ENCODE measurements at regions not wholly inside any gene's neighbourhood (a gene's known extent, or its start where the extent isn't known, plus 50 kb on each side); places are given as distances from the start of the nearest gene placed in this dataset.

DNA sequence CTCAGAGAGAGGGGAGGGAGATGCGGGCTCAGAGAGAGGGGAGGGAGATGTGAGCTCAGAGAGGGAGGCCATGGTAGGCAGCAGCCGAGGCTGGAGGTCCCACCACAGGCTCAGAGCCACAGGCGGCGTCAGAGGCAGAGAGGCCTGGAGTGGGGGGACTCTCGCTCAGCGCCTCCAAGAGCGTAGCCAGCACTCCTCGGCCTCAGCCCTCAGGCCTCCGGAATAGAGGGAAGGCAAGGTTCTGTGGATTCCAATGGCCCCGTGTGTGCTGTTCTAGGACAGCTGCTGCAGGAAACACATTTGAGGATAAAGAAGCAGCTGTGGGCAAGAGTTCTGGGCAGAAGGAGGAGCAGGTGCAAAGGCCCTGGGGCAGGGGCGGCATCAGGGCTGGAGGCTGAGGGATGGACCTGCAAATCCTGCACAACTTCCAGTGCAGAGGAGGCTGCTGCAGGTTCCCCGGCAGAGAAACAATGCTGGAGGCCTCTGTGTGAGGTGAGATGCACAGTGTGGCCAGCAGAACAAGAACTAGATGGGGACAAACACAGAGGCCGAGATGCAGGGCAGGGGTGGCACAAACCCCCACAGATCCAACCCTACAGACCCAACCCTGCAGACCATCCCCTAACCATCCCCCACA, 59.1 kb upstream of the GALNT9 start:
- TF ChIP-seq, protein P1, sequence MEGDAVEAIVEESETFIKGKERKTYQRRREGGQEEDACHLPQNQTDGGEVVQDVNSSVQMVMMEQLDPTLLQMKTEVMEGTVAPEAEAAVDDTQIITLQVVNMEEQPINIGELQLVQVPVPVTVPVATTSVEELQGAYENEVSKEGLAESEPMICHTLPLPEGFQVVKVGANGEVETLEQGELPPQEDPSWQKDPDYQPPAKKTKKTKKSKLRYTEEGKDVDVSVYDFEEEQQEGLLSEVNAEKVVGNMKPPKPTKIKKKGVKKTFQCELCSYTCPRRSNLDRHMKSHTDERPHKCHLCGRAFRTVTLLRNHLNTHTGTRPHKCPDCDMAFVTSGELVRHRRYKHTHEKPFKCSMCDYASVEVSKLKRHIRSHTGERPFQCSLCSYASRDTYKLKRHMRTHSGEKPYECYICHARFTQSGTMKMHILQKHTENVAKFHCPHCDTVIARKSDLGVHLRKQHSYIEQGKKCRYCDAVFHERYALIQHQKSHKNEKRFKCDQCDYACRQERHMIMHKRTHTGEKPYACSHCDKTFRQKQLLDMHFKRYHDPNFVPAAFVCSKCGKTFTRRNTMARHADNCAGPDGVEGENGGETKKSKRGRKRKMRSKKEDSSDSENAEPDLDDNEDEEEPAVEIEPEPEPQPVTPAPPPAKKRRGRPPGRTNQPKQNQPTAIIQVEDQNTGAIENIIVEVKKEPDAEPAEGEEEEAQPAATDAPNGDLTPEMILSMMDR (IDR thresholded peaks at IDR 0.05; ENCODE audit: insufficient read depth, low read length) = no peak
- DNase-seq (ENCODE audit: low read depth) = no peak
- no peak overlapping the region for H3K4me3 ChIP-seq (ENCODE audit: low read depth, low read length)

DNA sequence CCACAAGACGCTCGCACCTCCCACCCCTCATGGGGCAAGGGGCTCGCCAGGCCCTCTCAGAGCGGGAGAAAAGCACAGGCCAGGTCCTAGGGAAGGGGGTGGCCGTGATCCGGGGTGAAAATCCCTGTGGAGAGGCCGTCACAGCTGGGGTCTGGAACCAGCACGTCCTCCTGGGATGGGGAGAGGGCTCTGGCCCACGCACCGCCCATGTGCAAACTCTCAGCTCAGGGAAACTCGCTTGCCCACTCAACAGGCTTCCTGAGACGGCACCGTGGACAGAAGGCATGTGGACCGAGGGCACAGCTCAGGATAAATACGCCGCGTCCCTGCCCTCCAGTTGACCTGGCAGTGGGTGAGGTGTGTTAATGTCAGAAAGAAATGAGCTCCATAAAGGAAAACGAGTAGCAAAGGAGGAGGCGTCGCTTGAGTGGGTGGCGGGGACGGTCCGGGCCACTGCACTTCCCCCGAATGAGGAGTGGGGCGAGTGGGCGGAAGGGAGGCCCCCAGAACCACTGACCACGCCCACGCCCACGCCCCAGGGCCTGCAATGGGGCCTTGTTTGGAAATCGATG, 57.6 kb upstream of the GALNT9 start:
- H3K4me3 ChIP-seq (ENCODE audit: low read depth, low read length) = no peak overlapping the region
- TF ChIP-seq, protein P1 (IDR thresholded peaks at IDR 0.05; ENCODE audit: insufficient read depth, low read length) = no peak
- DNase-seq (ENCODE audit: low read depth) = no peak

DNA sequence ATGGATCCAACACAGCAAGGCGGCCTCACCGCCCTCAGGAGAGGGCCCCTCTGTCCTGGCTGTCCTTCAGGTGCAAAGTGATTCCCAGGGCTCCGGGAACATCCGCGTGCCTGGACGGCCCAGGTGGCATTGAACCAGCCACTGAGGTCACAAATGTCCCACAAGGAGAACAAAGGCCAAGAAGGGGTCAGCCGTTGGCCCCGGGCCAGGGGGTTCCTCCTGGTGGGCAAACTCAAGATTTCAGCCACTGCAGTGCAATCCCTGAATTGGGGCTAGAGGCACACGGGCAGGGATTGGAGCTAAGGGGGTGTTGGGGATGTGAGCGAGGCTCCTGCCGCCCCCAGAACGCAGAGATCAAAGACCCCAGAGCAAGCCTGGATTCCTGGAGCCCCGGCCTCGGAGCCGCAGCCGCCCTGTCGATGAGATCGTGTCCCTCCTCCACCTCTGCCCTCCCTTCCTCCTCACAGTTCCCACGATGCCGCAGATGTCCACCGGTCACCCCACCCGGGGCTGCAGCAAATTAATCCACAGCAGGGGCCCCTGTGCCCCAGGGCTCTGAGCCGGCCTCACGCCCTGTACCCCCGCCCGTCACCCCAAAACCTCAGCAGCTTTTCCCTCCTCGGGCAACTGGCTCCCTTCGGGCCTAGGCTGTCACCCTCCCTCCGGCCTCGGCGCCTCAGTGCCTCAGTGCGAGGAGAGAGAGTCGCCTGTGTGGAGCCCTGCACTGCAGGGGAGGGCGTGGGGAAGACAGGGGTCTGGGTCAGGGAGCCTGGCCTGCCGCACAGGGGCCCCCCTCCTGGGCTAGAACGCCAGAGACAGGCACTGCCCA, 56.7 kb upstream of the GALNT9 start:
- no peak overlapping the region for H3K4me3 ChIP-seq (ENCODE audit: low read depth, low read length)
- no peak for DNase-seq (ENCODE audit: low read depth)
- TF ChIP-seq, protein P1 (IDR thresholded peaks at IDR 0.05; ENCODE audit: insufficient read depth, low read length) = peak; percentile 1

DNA sequence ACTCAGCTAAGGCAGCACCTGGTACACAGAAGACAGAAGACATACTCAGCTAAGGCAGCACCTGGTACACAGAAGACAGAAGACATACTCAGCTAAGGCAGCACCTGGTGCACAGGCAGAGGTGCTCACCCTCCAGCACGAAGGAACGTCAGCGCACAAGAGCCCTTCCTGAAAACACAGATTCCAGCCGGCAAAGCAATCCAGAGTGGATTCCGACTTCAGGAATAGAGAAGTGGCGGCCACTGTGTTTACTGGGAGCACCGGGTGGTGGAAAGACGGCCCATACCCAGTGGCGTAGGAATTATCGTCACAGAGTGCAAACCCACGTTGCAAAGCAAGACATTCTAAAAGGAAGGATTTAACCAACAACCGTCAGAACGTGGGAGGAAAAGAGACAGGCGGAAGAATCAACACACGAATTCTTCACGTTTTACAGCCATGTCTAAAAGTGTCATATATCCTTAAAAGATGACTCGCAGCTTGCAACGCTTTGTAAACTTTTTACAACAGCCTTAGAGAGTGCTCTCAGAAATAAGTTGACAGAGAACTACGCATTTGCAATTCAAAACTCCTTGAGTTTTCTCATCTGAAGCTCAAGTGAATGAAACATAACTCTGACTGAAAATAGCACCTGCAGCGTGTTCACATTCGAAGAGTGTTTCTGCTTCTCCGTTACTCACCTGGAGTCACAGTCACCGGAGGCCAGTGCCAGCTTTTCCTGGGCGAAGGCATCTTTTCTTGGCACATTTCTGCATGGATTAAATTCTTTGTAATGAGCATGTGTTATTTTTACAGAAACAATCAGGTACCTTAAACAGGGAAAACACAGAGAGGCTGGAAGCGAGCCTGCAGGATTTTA, 55.8 kb upstream of the GALNT9 start:
- no peak overlapping the region for H3K4me3 ChIP-seq (ENCODE audit: low read depth, low read length)
- TF ChIP-seq, protein P1 (IDR thresholded peaks at IDR 0.05; ENCODE audit: insufficient read depth, low read length) = no peak
- DNase-seq (ENCODE audit: low read depth) = no peak

DNA sequence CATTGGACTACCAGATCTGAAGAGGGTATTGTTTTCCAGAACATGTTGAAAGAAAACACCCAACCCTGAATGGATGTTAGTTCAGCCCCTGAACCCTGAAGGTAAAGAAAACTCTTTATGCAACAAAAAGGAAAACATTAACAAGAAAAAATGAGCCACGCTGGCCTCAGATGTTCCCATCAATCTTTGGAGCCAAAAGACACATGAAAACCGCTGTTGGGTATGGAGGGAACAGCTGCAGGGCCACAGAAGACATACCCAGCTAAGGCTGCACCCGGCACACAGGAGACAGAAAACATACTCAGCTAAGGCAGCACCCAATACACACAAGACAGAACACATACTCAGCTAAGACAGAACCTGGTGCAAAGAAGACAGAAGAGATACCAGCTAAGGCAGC, 51.3 kb upstream of the GALNT9 start:
- TF ChIP-seq, protein P1 (IDR thresholded peaks at IDR 0.05; ENCODE audit: insufficient read depth, low read length) = no peak
- no peak overlapping the region for H3K4me3 ChIP-seq (ENCODE audit: low read depth, low read length)
- no peak for DNase-seq (ENCODE audit: low read depth)

DNA sequence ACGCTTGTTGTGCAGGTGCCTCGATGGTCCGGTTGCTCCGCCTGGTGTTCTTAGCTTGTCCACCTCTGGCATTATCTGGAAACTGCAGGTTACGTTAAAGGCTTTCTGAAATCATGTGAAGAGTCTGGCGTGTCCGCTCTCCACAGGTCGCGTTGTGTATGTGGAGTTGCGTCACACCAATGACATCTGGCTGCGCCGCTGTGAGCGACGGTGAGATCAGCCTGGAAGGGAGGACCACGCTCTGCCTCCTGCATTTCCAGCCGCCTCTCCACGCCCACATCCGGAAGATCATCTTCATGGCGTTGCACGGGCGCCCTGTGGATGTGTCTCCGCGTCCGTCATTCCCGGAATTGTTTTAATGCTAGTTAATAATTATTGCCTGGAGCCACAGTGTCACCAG, 50.6 kb upstream of the GALNT9 start:
- DNase-seq (ENCODE audit: low read depth) = no peak
- TF ChIP-seq, protein P1 (IDR thresholded peaks at IDR 0.05; ENCODE audit: insufficient read depth, low read length) = no peak

More for the DNA sequence above, 50.6 kb upstream of the GALNT9 start:
- H3K4me3 ChIP-seq (ENCODE audit: low read depth, low read length) = no peak overlapping the region
